ENCODE measurements at regions not wholly inside any gene's neighbourhood (a gene's known extent, or its start where the extent isn't known, plus 50 kb on each side); places are given as distances from the start of the nearest gene placed in this dataset.

- TF ChIP-seq CTCF (IDR thresholded peaks at IDR 0.05), result no peak
- no peak for TF ChIP-seq POLR2A (IDR thresholded peaks at IDR 0.05)
These were observed 51.6 kb upstream of the URI1 start for GRCh38 chr19:29890392-29890791.
